Neuronal stem cell (in vitro differentiated cells): ENCODE measurements at regions not wholly inside any gene's neighbourhood (a gene's known extent, or its start where the extent isn't known, plus 50 kb on each side); places are given as distances from the start of the nearest gene placed in this dataset.
"Not testable (repeated sequence)": the region's sequence is repeated elsewhere in the genome, so short reads cannot be mapped to it uniquely, and the experiment has no call there.

ENCODE experiments used
- DNase-seq: peaks from one replicate; pipeline ENCODE4 v3.0.0-alpha.2; 2013; ENCODE audit warnings: low spot score
- H2AFZ ChIP-seq: one replicate; pipeline ENCODE4 v1.6.1; 2013; ENCODE audit warnings: mild to moderate bottlenecking, low read length, inconsistent platforms
- H2AK5ac ChIP-seq: 2 replicates; pipeline ENCODE4 v1.6.1; 2013; ENCODE audit warnings: low read depth, mild to moderate bottlenecking, inconsistent platforms, low read length, moderate library complexity, mixed read lengths
- H2BK120ac ChIP-seq: 2 replicates; pipeline ENCODE4 v1.6.1; 2013; ENCODE audit warnings: low read depth, mild to moderate bottlenecking, inconsistent platforms, low read length, moderate library complexity, mixed read lengths
- H2BK12ac ChIP-seq: one replicate; pipeline ENCODE4 v1.6.1; 2013; ENCODE audit warnings: low read length, inconsistent platforms
- H2BK15ac ChIP-seq: 2 replicates; pipeline ENCODE4 v1.6.1; 2013; ENCODE audit warnings: mild to moderate bottlenecking, low read length, inconsistent platforms, mixed read lengths
- H2BK5ac ChIP-seq: one replicate; pipeline ENCODE4 v1.6.1; 2013; ENCODE audit warnings: inconsistent platforms, mild to moderate bottlenecking, low read length, moderate library complexity
- H3K14ac ChIP-seq: one replicate; pipeline ENCODE4 v1.6.1; 2013; ENCODE audit warnings: low read length, inconsistent platforms
- H3K18ac ChIP-seq: 2 replicates; pipeline ENCODE4 v1.6.1; 2013; ENCODE audit warnings: low read length, inconsistent platforms
- H3K23ac ChIP-seq: 2 replicates; pipeline ENCODE4 v1.6.1; 2013; ENCODE audit warnings: low read depth, mild to moderate bottlenecking, mixed read lengths, low read length, inconsistent platforms; ENCODE audit not compliant: poor library complexity
- H3K27ac ChIP-seq: replicated peaks from 3 replicates; pipeline ENCODE4 v1.5.1; 2013; ENCODE audit warnings: low read length, inconsistent platforms
- H3K27me3 ChIP-seq, 3 experiments: 2 replicates each; pipeline ENCODE4 v1.6.1; 2013; ENCODE audit warnings: low read length in 3 of 3, mild to moderate bottlenecking in 2 of 3, inconsistent platforms in 1 of 3, low read depth in 1 of 3, mixed read lengths in 1 of 3, moderate library complexity in 1 of 3; ENCODE audit not compliant: control insufficient read depth in 3 of 3, insufficient read depth in 3 of 3
- H3K36me3 ChIP-seq, 2 donors: replicated peaks in 1 of 2; 2 replicates each; pipeline ENCODE4 v1.6.1; 2013; ENCODE audit warnings: low read length in 2 of 2; ENCODE audit not compliant: control insufficient read depth in 2 of 2, insufficient read depth in 2 of 2
- H3K4ac ChIP-seq: 2 replicates; pipeline ENCODE4 v1.6.1; 2013; ENCODE audit warnings: inconsistent platforms, mild to moderate bottlenecking, low read length, moderate library complexity
- H3K4me1 ChIP-seq, 2 donors: 1 replicate in 1 of 2; 2 replicates in 1 of 2; pipeline ENCODE4 v1.6.1; 2013; ENCODE audit warnings: low read length in 2 of 2, low read depth in 1 of 2; ENCODE audit not compliant: control insufficient read depth in 2 of 2, insufficient read depth in 1 of 2
- H3K4me2 ChIP-seq: one replicate; pipeline ENCODE4 v1.6.1; 2013; ENCODE audit warnings: mild to moderate bottlenecking, low read length, inconsistent platforms; ENCODE audit not compliant: insufficient read depth, poor library complexity, severe bottlenecking
- H3K4me3 ChIP-seq, 2 donors: 2 replicates each; pipeline ENCODE4 v1.5.1; 2013; ENCODE audit warnings: low read length in 2 of 2, mild to moderate bottlenecking in 2 of 2, inconsistent platforms in 1 of 2, moderate library complexity in 1 of 2
- H3K79me1 ChIP-seq: one replicate; pipeline ENCODE4 v1.6.1; 2013; ENCODE audit warnings: low read depth, mild to moderate bottlenecking, inconsistent platforms, low read length, moderate library complexity
- H3K9ac ChIP-seq: one replicate; pipeline ENCODE4 v1.6.1; 2013; ENCODE audit warnings: mild to moderate bottlenecking, low read depth, low read length, inconsistent platforms; ENCODE audit not compliant: poor library complexity
- H3K9me3 ChIP-seq, 2 donors: replicated peaks in 1 of 2; 2 replicates each; pipeline versions ENCODE3 to v1.6.1; 2013; ENCODE audit warnings: low read length in 2 of 2, mild to moderate bottlenecking in 2 of 2, inconsistent platforms in 1 of 2, low read depth in 1 of 2, mixed read lengths in 1 of 2, moderate library complexity in 1 of 2; ENCODE audit not compliant: control insufficient read depth in 2 of 2, insufficient read depth in 1 of 2
- H4K8ac ChIP-seq: one replicate; pipeline ENCODE4 v1.6.1; 2013; ENCODE audit warnings: low read depth, mild to moderate bottlenecking, inconsistent platforms, low read length, moderate library complexity
- H4K91ac ChIP-seq: one replicate; pipeline ENCODE4 v1.6.1; 2013; ENCODE audit warnings: low read length, low read depth, mild to moderate bottlenecking, inconsistent platforms; ENCODE audit not compliant: poor library complexity
- WGBS, 2 donors: extraction: QIAGEN DNeasy Blood & Tissue Kit; methylation state at CpG; one replicate each; pipeline ENCODE4 v1.1.7; 2013; ENCODE audit warnings: missing lambda C conversion rate in 2 of 2, mixed read lengths in 1 of 2; ENCODE audit not compliant: insufficient read length in 2 of 2, insufficient replicate concordance in 1 of 2; ENCODE audit errors: extremely low coverage in 2 of 2; 5-methylcytosine and 5-hydroxymethylcytosine counted together

GRCh38 chr7:46264646-46265045 is 343.6 kb upstream of the IGFBP3 start:
- no peak overlapping the region for H2BK15ac ChIP-seq
- H2BK5ac ChIP-seq = no peak overlapping the region
- no peak overlapping the region for H2BK120ac ChIP-seq
- H3K9me3 ChIP-seq = peaks cover 5 to 9% of the 10 kb centered on the region in 2 donors
- peak overlapping the region; percentile 24 for H2AFZ ChIP-seq
- H3K79me1 ChIP-seq = no peaks in the 10 kb centered on the region
- no peak overlapping the region for H3K14ac ChIP-seq
- no peak overlapping the region for H2AK5ac ChIP-seq
- H3K9ac ChIP-seq = no peak overlapping the region
- no peak overlapping the region for H4K8ac ChIP-seq
- peaks cover 0 to 2% of the 10 kb centered on the region in 2 donors for H3K36me3 ChIP-seq
- DNase-seq = no peak
- no peak overlapping the region for H3K4me3 ChIP-seq
- no peak overlapping the region for H3K18ac ChIP-seq
- no peak overlapping the region for H2BK12ac ChIP-seq
- no peak overlapping the region for H3K27ac ChIP-seq
- no peak overlapping the region for H3K23ac ChIP-seq
- H3K4me1 ChIP-seq = peaks cover 5 to 6% of the 10 kb centered on the region in 2 donors
- no peaks in the 10 kb centered on the region for H3K27me3 ChIP-seq
- no CpG with 5 or more reads among the region's 2 CpGs for WGBS, 2 donors
- no peak overlapping the region for H3K4ac ChIP-seq
- no peak overlapping the region for H4K91ac ChIP-seq
- no peak overlapping the region for H3K4me2 ChIP-seq

GRCh38 chr7:46261638-46262037 is 340.6 kb upstream of the IGFBP3 start:
- not testable (repeated sequence) for H3K9ac ChIP-seq, H2BK120ac ChIP-seq

GRCh38 chr7:46259947-46260346 is 338.9 kb upstream of the IGFBP3 start:
- Histone ChIP-seq H3K36me3 (peaks cover 0 to 2% of the 10 kb centered on the region in 2 donors), H3K23ac (no peak overlapping the region), H2AFZ (no peak overlapping the region), H3K9me3 (peaks cover 9 to 11% of the 10 kb centered on the region in 2 donors), H4K8ac (no peak overlapping the region), H3K4ac (no peak overlapping the region), H2AK5ac (no peak overlapping the region), H2BK15ac (no peak overlapping the region), H3K27me3 (no peaks in the 10 kb centered on the region), H3K14ac (no peak overlapping the region), H4K91ac (no peak overlapping the region), H2BK5ac (no peak overlapping the region), H3K79me1 (no peaks in the 10 kb centered on the region), H2BK12ac (no peak overlapping the region), H3K4me3 (no peak overlapping the region), H3K9ac (no peak overlapping the region), H3K4me1 (no peaks in the 10 kb centered on the region), H3K27ac (no peak overlapping the region), H2BK120ac (no peak overlapping the region), H3K18ac (no peak overlapping the region), H3K4me2 (no peak overlapping the region)
- no CpG with 5 or more reads among the region's 1 CpG for WGBS, 2 donors
- DNase-seq = no peak

More at GRCh38 chr7:46261638-46262037, 340.6 kb upstream of the IGFBP3 start:
- not testable (repeated sequence) for H3K4me1 ChIP-seq, H3K23ac ChIP-seq, H2AK5ac ChIP-seq, H3K27ac ChIP-seq, DNase-seq, H3K79me1 ChIP-seq, H2BK5ac ChIP-seq, H2BK12ac ChIP-seq, H2AFZ ChIP-seq, H3K4ac ChIP-seq, H3K9me3 ChIP-seq, H3K4me2 ChIP-seq, H4K8ac ChIP-seq, H3K36me3 ChIP-seq, H3K18ac ChIP-seq, H2BK15ac ChIP-seq, H4K91ac ChIP-seq, H3K4me3 ChIP-seq, H3K14ac ChIP-seq, H3K27me3 ChIP-seq
- no CpG with 5 or more reads among the region's 9 CpGs for whole genome bisulfite sequencing, 2 donors

GRCh38 chr7:46257761-46258448 is 336.8 kb upstream of the IGFBP3 start:
- H3K23ac ChIP-seq = no peak overlapping the region
- H2BK5ac ChIP-seq = no peak overlapping the region
- no peak overlapping the region for H3K9ac ChIP-seq
- H3K4ac ChIP-seq = no peak overlapping the region
- no peak overlapping the region for H3K18ac ChIP-seq
- H3K4me3 ChIP-seq = no peak overlapping the region
- no peak overlapping the region for H4K8ac ChIP-seq
- no peak overlapping the region for H2AFZ ChIP-seq
- no peak overlapping the region for H3K4me2 ChIP-seq
- no peak overlapping the region for H3K14ac ChIP-seq
- H2BK120ac ChIP-seq = no peak overlapping the region
- no peaks in the 10 kb centered on the region for H3K79me1 ChIP-seq
- H3K27me3 ChIP-seq = no peaks in the 10 kb centered on the region
- H2BK12ac ChIP-seq = no peak overlapping the region
- WGBS, 2 donors = no CpG with 5 or more reads among the region's 3 CpGs
- H2AK5ac ChIP-seq = no peak overlapping the region
- no peaks in the 10 kb centered on the region for H3K4me1 ChIP-seq
- no peak overlapping the region for H4K91ac ChIP-seq
- peaks cover 6 to 11% of the 10 kb centered on the region in 2 donors for H3K9me3 ChIP-seq
- H3K27ac ChIP-seq = no peak overlapping the region
- H2BK15ac ChIP-seq = no peak overlapping the region
- no peak for DNase-seq
- no peaks in the 10 kb centered on the region for H3K36me3 ChIP-seq
